HG03575 (cell line): ENCODE measurements at regions not wholly inside any gene's neighbourhood (a gene's known extent, or its start where the extent isn't known, plus 50 kb on each side); places are given as distances from the start of the nearest gene placed in this dataset.

Experiments
- ATAC-seq: cut with Tn5 transposase; IDR thresholded peaks from one replicate; pipeline ENCODE4 v1.9.1; 2021; ENCODE audit not compliant: unreplicated experiment, insufficient number of reproducible peaks, low FRiP score; ENCODE audit errors: extremely low read depth

- ATAC-seq, result no peak
These were observed 851.0 kb upstream of the KLHL1 start for GRCh38 chr13:70959035-70959775.

GRCh38 chr13:70955887-70956286 is 847.6 kb upstream of the KLHL1 start:
- ATAC-seq, result no peak

- no peak for ATAC-seq
These were observed 842.4 kb upstream of the KLHL1 start for GRCh38 chr13:70950664-70951063.

- no peak for ATAC-seq
These were observed 837.3 kb upstream of the KLHL1 start for GRCh38 chr13:70945506-70945905.

GRCh38 chr13:70941454-70941853 is 833.2 kb upstream of the KLHL1 start:
- ATAC-seq, result no peak

GRCh38 chr13:70938462-70938861 is 830.2 kb upstream of the KLHL1 start:
- no peak for ATAC-seq

- ATAC-seq, result no peak
These were observed 824.3 kb upstream of the KLHL1 start for GRCh38 chr13:70932511-70932910.

- ATAC-seq, result no peak
These were observed 815.9 kb upstream of the KLHL1 start for GRCh38 chr13:70923863-70924752.

- no peak for ATAC-seq
These were observed 803.0 kb upstream of the KLHL1 start for GRCh38 chr13:70911286-70911685.

- no peak for ATAC-seq
These were observed 800.5 kb upstream of the KLHL1 start for GRCh38 chr13:70908795-70909194.

- no peak for ATAC-seq
These were observed 796.8 kb upstream of the KLHL1 start for GRCh38 chr13:70905035-70905434.

- no peak for ATAC-seq
These were observed 787.9 kb upstream of the KLHL1 start for GRCh38 chr13:70896136-70896535.

- ATAC-seq, result no peak
These were observed 787.3 kb upstream of the KLHL1 start for GRCh38 chr13:70895599-70895998.

GRCh38 chr13:70894258-70894657 is 786.0 kb upstream of the KLHL1 start:
- ATAC-seq, result no peak

GRCh38 chr13:70893832-70894231 is 785.6 kb upstream of the KLHL1 start:
- ATAC-seq, result no peak

- no peak for ATAC-seq
These were observed 782.0 kb upstream of the KLHL1 start for GRCh38 chr13:70890289-70890688.

GRCh38 chr13:70889163-70889562 is 780.9 kb upstream of the KLHL1 start:
- no peak for ATAC-seq

- ATAC-seq, result no peak
These were observed 775.9 kb upstream of the KLHL1 start for GRCh38 chr13:70884196-70884595.

GRCh38 chr13:70874636-70875035 is 766.4 kb upstream of the KLHL1 start:
- ATAC-seq, result no peak

- no peak for ATAC-seq
These were observed 756.5 kb upstream of the KLHL1 start for GRCh38 chr13:70864731-70865130.
